GM19240 (cell line): ENCODE measurements at regions not wholly inside any gene's neighbourhood (a gene's known extent, or its start where the extent isn't known, plus 50 kb on each side); places are given as distances from the start of the nearest gene placed in this dataset.

Experiments used
- DNase-seq: peaks from one replicate; pipeline ENCODE4 v3.0.0; 2011; ENCODE audit warnings: low spot score; ENCODE audit not compliant: insufficient read length

DNA sequence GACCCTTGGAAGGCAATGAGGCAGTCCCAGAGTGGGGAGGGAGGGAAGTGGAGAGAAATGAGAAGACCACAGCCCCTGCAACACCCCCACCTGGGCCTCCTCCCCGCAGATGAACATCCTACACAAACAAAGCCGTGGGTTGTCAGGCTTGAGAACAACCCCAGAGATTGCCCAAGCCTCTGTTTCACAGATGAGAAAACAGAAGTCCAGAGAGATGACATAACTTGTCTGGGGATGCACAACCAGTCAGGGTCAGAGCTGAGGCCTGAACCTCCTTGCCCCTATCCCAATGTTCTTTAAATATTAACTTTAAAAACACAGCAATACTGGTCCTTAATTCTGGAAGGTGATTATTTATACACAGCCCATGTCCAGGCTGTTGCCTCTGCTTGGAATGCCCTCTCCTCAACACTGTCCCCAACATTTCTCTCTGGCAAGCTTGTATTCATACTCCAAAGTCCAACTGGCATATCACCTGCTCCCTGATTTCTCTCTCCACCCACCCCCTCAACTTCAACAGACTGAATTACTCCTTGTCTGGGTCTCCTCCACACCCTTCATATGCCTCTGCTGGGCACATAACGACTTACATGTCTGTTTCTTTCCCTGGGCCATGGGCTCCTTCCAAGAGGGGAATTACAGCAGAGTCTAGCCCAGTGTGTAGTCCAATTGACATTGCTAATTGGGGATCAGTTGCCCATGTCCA, 135.5 kb upstream of the LRFN2 start:
- DNase-seq: no peak

- DNase-seq: no peak
These were observed 134.9 kb upstream of the LRFN2 start for GRCh38 chr6:40722091-40722490.

DNA sequence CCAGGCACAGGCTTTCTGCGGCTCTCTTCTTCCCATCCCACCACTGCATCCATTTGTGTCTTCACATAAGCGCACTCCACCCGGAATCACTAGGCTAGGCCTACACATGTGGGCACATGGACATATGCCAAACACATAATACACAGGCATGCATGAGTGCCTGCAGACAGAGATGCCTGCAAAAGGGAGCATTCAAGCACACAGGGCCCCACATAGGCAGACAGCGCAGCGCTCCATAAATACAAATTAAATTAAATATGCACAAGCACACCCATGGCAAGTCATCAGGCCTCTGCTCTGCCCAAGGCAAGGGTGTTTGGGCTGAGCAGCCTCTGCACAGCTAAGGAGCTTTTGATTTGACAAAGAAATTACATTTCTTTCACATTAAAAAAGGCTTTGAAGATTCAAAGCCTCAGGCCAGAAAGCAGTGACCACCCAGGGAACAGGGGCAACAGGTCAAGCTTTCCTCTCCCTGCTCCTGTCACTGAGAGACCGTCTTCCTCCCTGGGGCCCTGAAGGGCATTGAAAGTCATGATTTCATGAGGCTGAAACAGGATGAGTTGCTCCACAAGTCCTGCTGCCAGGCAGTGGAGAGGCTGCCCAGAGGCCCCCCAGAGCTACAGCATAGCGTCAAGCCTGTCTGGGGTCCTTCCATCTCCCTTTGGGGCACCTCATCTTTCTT, 134.2 kb upstream of the LRFN2 start:
- DNase-seq: no peak

DNA sequence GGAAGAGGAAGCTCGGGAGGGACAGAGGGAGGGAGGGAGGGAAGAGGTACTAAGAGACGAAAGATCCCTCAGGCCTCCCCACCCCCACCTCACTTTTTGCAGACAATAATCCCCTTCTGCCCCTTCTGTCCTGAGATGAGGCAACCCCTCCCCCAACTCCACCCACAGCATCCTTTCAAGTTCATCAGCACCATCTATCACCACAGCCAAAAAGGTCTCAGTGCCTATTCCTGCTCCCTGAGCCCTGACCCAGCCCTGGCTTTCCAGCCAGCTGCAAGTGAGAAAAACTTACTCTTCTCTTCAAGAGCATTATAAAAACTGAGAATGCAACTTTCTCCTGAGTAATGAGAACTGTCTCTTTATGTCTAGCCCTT, 133.2 kb upstream of the LRFN2 start:
- DNase-seq: no peak

DNA sequence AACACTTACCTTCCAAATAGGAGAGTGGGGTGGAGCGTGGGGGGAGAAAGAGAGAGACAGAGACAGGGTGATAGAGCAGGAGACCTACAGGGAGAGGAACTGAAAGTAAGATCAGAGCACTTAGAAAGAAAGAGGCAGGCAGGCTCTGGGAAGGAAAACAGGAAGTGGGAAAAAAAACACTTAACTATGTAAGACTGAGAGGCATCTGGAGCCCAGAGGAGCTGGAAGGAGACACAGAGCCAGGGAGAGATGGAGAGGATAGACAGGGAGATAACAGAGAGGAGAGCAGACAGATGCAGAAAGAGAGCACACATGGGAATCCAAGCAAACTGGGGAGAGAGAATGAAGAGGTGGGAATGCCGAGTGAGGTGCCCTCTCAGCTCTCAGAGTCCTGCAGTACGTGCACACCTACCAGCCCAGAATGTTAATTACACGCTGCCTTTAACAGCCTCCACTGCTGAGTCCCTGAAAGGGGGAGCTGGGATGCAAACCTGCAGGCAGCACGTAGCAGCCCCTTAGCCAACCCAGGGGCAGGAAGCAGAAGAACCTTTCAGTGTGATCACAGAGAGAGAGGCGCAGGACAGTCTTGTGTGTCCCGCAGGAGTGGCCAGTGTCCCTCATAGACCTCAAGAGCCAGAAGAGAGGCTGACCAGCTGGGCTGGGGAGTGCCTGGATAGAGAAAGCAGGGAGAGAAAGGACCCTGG, 132.7 kb upstream of the LRFN2 start:
- DNase-seq: peak; percentile 10

- DNase-seq: no peak
These were observed 131.2 kb upstream of the LRFN2 start for GRCh38 chr6:40718401-40718800.

DNA sequence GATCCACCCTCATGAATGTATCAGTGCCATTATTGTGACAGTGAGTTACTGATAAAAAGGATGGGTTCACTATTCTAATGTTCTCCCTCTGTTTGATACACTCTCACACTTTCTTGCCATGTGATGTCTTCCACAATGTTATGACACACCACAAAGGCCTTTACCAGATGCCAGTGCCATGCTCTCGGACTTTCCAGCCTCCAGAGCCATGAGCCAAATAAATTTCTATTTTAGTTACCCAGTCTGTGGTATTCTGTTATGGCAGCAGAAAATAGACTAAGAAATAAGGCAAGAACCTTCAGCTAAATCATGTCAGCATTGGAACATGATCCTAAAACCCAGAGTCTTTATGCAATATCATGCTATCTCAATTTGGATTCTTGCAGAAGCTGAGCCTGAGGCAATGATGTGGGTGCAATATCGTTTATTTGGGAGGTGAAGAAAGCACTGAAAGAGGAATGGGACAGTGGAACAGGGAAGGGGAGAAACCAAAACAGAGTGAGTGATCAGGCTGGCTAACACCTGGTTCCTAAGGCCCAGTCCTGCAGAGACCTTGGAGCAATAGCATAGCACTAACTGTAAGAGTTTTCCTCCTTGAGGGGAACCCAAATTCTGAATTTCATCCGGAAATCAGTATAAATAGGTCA, 130.4 kb upstream of the LRFN2 start:
- DNase-seq: no peak

DNA sequence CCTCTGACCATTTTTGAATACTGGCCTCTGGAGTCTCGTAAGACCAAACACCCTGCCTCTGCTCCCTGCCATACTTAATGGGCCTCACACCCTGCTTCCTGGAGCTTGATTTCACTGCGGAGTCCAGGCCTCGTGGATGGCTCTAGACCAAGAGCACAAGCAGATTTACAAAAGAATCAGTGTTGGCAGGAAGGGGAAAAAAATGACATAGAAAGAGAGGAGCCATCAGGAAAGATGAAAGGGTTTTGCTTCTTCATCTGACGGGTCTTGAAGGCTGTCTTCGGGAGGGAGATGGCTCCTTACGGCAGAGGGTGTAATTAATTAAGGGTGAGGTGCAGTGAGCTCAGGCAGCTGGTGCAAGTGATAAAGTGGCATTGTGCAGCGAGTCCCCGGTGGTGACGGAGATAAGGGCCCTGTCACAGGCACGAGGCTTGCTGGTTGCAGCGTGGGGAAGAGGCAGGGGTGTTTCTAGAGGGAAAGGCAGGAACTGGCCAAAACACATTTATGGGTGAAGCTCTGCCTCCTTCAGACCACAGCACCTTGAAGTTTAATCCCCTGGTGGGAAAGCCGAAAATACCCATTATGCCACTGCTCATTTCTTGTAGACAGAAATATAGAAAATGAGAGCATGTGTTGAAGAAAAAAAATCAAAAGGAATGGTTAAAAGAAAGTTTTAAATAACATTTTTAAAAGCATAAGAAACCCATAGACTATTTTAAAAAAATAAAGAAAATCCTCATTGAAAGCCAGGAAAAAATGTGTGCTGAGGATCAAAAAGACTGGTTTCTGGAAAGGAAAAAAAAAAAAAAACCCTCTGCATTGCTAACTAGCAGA, 128.6 kb upstream of the LRFN2 start:
- no peak for DNase-seq

GRCh38 chr6:40714576-40715564, 127.7 kb upstream of the LRFN2 start:
- DNase-seq: no peak

DNA sequence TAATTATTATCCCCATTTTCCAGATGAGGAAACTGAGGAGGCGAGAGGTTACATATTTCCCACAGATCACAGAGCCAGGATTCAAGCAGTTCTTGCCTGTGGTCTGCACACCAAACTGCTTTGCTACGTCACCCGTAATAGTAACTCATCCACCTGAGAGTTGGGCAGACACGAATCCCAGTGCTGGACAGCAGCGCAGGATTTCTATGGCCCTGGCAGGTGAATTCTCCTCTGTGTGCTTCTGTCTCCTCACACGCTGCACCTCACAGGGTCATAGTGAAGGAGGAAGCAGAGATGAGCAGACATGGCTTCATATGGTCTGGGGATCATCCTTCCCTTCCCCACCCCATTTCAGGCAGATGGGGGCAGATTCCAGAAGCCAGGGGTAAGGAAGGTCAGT, 127.0 kb upstream of the LRFN2 start:
- no peak for DNase-seq

- DNase-seq: no peak
These were observed 126.0 kb upstream of the LRFN2 start for GRCh38 chr6:40713002-40713719.

GRCh38 chr6:40710626-40711330, 123.6 kb upstream of the LRFN2 start:
- no peak for DNase-seq

GRCh38 chr6:40708049-40708448, 120.9 kb upstream of the LRFN2 start:
- DNase-seq: no peak

DNA sequence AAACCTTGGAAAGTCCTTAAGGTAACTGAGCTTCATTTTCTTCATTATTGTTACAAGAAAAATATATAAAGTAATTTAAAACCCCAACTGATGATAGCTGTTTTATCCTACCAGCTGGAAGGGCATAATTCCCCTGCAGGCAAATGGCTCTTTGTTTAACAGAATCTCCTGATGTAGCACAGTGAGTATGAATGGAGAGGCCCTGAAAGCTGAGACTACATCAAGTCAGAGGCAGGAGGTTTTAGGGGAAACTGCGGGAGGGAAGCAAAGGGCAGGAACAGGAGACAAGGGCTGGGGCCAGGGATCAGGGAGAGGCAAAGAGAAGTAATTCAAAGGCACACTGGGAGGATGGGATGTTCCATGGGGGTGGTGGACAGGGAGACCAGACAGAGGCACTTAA, 119.0 kb upstream of the LRFN2 start:
- DNase-seq: no peak

DNA sequence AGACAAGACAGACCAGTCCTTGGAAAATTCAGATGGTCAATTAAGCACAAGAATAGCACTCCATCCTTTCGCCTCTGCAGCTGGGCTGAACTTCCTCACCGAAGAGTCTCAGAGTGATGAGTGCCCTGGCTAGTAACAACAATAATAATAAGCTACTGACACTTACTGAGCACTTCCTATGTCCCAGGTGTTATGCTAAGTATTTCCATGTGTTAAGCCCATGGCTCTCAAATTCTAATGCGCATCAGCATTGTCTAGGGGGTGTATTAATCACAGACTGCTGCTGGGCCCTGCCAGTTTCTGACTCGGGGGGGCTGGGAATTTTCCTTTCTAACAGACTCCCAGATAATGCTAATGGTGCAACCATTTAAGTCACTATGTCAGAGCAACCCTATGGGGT, 118.2 kb upstream of the LRFN2 start:
- no peak for DNase-seq

GRCh38 chr6:40701352-40702007, 114.3 kb upstream of the LRFN2 start:
- no peak for DNase-seq

DNA sequence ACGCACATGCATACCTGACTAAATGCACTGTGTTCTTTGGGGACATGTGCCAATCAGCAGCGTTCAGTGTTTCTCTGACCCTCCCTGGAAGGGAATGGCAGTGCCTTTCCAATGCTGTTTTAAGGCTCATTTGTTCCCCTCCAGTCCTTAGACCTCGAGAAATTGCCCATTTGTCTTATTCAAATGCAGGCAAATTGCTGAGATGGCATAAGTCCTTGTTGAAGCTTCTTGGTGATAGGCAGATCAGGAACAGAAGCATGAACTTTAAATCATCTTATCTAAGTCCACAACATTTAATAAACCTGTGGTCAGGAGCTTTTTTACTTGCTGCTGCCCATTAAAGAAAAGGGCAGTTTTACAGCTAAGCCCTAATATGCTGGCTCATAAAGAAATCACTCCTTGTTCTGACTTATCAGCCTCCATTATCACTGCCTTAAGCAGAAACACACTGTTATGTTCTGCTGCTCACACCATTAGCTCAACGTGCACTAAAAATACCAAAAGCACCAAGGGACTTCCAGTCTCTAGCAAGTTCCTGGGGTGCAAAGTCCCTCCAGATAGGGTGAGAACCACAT, 112.9 kb upstream of the LRFN2 start:
- no peak for DNase-seq
